Neural crest cell (in vitro differentiated cells): ENCODE measurements at regions not wholly inside any gene's neighbourhood (a gene's known extent, or its start where the extent isn't known, plus 50 kb on each side); places are given as distances from the start of the nearest gene placed in this dataset.
"Not testable (repeated sequence)": the region's sequence is repeated elsewhere in the genome, so short reads cannot be mapped to it uniquely, and the experiment has no call there.

Source experiments
- DNase-seq: peaks from one replicate; pipeline ENCODE4 v3.0.0; 2021; ENCODE audit warnings: low read depth, mixed read lengths, low spot score
- H3K27ac Mint-ChIP-seq: one replicate; pipeline ENCODE4 v1.8.0; 2021; ENCODE audit warnings: mild to moderate bottlenecking, mixed read lengths; ENCODE audit not compliant: unreplicated experiment
- H3K27me3 Mint-ChIP-seq: 2 replicates; pipeline ENCODE4 v1.8.0; 2021; ENCODE audit warnings: low read depth, mild to moderate bottlenecking, mixed read lengths
- H3K36me3 Mint-ChIP-seq: 2 replicates; pipeline ENCODE4 v1.8.0; 2021; ENCODE audit warnings: low read depth, mild to moderate bottlenecking, mixed read lengths
- H3K4me1 Mint-ChIP-seq: 2 replicates; pipeline ENCODE4 v1.8.0; 2021; ENCODE audit warnings: mixed read lengths
- H3K4me3 Mint-ChIP-seq: one replicate; pipeline ENCODE4 v1.8.0; 2021; ENCODE audit warnings: mild to moderate bottlenecking, mixed read lengths
- H3K9me3 Mint-ChIP-seq: 2 replicates; pipeline ENCODE4 v1.8.0; 2021; ENCODE audit warnings: mixed read lengths
- CTCF ChIP-seq: fragments of 200-600 bp; sonication (generic); conservative IDR thresholded peaks from 2 replicates; pipeline ENCODE4 v1.5.0; 2021; ENCODE audit warnings: antibody characterized with exemption, mild to moderate bottlenecking

GRCh38 chr7:136391371-136391770 is 414.2 kb upstream of the MTPN start:
- DNase-seq = no peak
- TF ChIP-seq CTCF = no peak
- no peaks in the 10 kb centered on the region for H3K27me3 Mint-ChIP-seq
- H3K4me3 Mint-ChIP-seq = no peak overlapping the region
- no peaks in the 10 kb centered on the region for H3K9me3 Mint-ChIP-seq
- no peaks in the 10 kb centered on the region for H3K4me1 Mint-ChIP-seq
- no peak overlapping the region for H3K27ac Mint-ChIP-seq
- H3K36me3 Mint-ChIP-seq = no peaks in the 10 kb centered on the region

- TF ChIP-seq CTCF = no peak
These were observed 412.8 kb upstream of the MTPN start for GRCh38 chr7:136389933-136390332.

GRCh38 chr7:136386876-136387275 is 409.7 kb upstream of the MTPN start:
- TF ChIP-seq CTCF = no peak
- Mint-ChIP-seq H3K27ac (no peak overlapping the region), H3K27me3 (no peaks in the 10 kb centered on the region), H3K4me3 (no peak overlapping the region), H3K36me3 (no peaks in the 10 kb centered on the region), H3K4me1 (no peaks in the 10 kb centered on the region), H3K9me3 (no peaks in the 10 kb centered on the region)
- no peak for DNase-seq

More at GRCh38 chr7:136389933-136390332, 412.8 kb upstream of the MTPN start:
- Mint-ChIP-seq H3K9me3 (no peaks in the 10 kb centered on the region), H3K4me3 (no peak overlapping the region), H3K36me3 (no peaks in the 10 kb centered on the region), H3K4me1 (no peaks in the 10 kb centered on the region), H3K27me3 (no peaks in the 10 kb centered on the region), H3K27ac (no peak overlapping the region)
- no peak for DNase-seq

- H3K27me3 Mint-ChIP-seq, H3K4me3 Mint-ChIP-seq, DNase-seq, H3K36me3 Mint-ChIP-seq, H3K4me1 Mint-ChIP-seq, H3K27ac Mint-ChIP-seq, H3K9me3 Mint-ChIP-seq: not testable (repeated sequence)
These were observed 394.2 kb upstream of the MTPN start for GRCh38 chr7:136371409-136371808.

GRCh38 chr7:136370137-136370536 is 393.0 kb upstream of the MTPN start:
- Mint-ChIP-seq H3K9me3 (peaks cover 7% of the 10 kb centered on the region), H3K36me3 (no peaks in the 10 kb centered on the region), H3K4me3 (no peak overlapping the region), H3K27me3 (no peaks in the 10 kb centered on the region), H3K27ac (no peak overlapping the region), H3K4me1 (no peaks in the 10 kb centered on the region)
- DNase-seq = no peak
- TF ChIP-seq CTCF = no peak

GRCh38 chr7:136369225-136369624 is 392.1 kb upstream of the MTPN start:
- no peak overlapping the region for H3K27ac Mint-ChIP-seq
- no peak for DNase-seq
- no peak for TF ChIP-seq CTCF
- peaks cover 7% of the 10 kb centered on the region for H3K9me3 Mint-ChIP-seq
- H3K4me1 Mint-ChIP-seq = no peaks in the 10 kb centered on the region
- H3K4me3 Mint-ChIP-seq = no peak overlapping the region
- H3K36me3 Mint-ChIP-seq = no peaks in the 10 kb centered on the region
- H3K27me3 Mint-ChIP-seq = no peaks in the 10 kb centered on the region
